SKM-1 treated with dmso at 0.1 percent for 144 hours (cell line): ENCODE measurements at regions not wholly inside any gene's neighbourhood (a gene's known extent, or its start where the extent isn't known, plus 50 kb on each side); places are given as distances from the start of the nearest gene placed in this dataset.
A peak's percentile ranks its signal among the peaks of the same experiment; 100 is the strongest.

ENCODE experiments used
- DNase-seq: peaks from one replicate; lab custom pipeline; 2025; ENCODE audit not compliant: unreplicated experiment; lab: John Stamatoyannopoulos, UW

GRCh38 chr12:116482179-116482578 lies 77.0 kb upstream of the MAP1LC3B2 start:
- no peak for DNase-seq

- no peak for DNase-seq
These were observed 76.3 kb upstream of the MAP1LC3B2 start for GRCh38 chr12:116482859-116483258.

- DNase-seq: no peak
These were observed 75.0 kb upstream of the MAP1LC3B2 start for GRCh38 chr12:116483959-116484750.

- no peak for DNase-seq
These were observed 74.4 kb upstream of the MAP1LC3B2 start for GRCh38 chr12:116484807-116485206.

GRCh38 chr12:116489116-116489515 lies 70.1 kb upstream of the MAP1LC3B2 start:
- no peak for DNase-seq

- DNase-seq: no peak
These were observed 68.7 kb upstream of the MAP1LC3B2 start for GRCh38 chr12:116490471-116490870.

- DNase-seq: peak; percentile 1
These were observed 66.4 kb upstream of the MAP1LC3B2 start for GRCh38 chr12:116492703-116493324.

GRCh38 chr12:116495260-116495659 lies 63.9 kb upstream of the MAP1LC3B2 start:
- DNase-seq: no peak

GRCh38 chr12:116497051-116497591 lies 62.1 kb upstream of the MAP1LC3B2 start:
- DNase-seq: no peak

- DNase-seq: no peak
These were observed 60.7 kb upstream of the MAP1LC3B2 start for GRCh38 chr12:116498471-116498870.

GRCh38 chr12:116502141-116502725 lies 56.9 kb upstream of the MAP1LC3B2 start:
- DNase-seq: no peak

- DNase-seq: no peak
These were observed 56.1 kb upstream of the MAP1LC3B2 start for GRCh38 chr12:116502989-116503496.

- no peak for DNase-seq
These were observed 54.7 kb upstream of the MAP1LC3B2 start for GRCh38 chr12:116504438-116504837.

GRCh38 chr12:116506697-116507064 lies 52.5 kb upstream of the MAP1LC3B2 start:
- no peak for DNase-seq

- DNase-seq: no peak
These were observed 50.7 kb upstream of the MAP1LC3B2 start for GRCh38 chr12:116508145-116509121.
